Prostate gland (tissue), 2 donors: ENCODE measurements at regions not wholly inside any gene's neighbourhood (a gene's known extent, or its start where the extent isn't known, plus 50 kb on each side); places are given as distances from the start of the nearest gene placed in this dataset.
"Not testable (repeated sequence)": the region's sequence is repeated elsewhere in the genome, so short reads cannot be mapped to it uniquely, and the experiment has no call there.

Experiments
- DNase-seq: peaks from one replicate; pipeline ENCODE4 v3.0.0-alpha.2; 2019; ENCODE audit warnings: low spot score
- H3K27ac ChIP-seq, 2 donors: fragments of 200-600 bp; sonication (generic); 2 replicates each; pipeline ENCODE4 v1.5.1; 2017 to 2019
- H3K27me3 ChIP-seq: fragments of 200-600 bp; sonication (generic); replicated peaks from 2 replicates; pipeline ENCODE4 v1.5.1; 2019; ENCODE audit not compliant: insufficient read depth
- H3K36me3 ChIP-seq, 2 donors: fragments of 200-600 bp; sonication (generic); 1 replicate in 1 of 2; 2 replicates in 1 of 2; pipeline versions ENCODE4 v1.5.1 to v1.8.1; 2017 to 2019
- H3K4me1 ChIP-seq: fragments of 200-600 bp; sonication (generic); replicated peaks from 2 replicates; pipeline ENCODE4 v1.5.1; 2019
- H3K4me3 ChIP-seq, 2 donors: fragments of 200-600 bp; sonication (generic); 2 replicates each; pipeline ENCODE4 v1.5.1; 2017 to 2019
- H3K9me3 ChIP-seq: fragments of 200-600 bp; sonication (generic); 2 replicates; pipeline ENCODE4 v1.5.1; 2017
- CTCF ChIP-seq, 4 experiments: fragments of 200-600 bp in 2 of 4; fragments of 450-650 bp in 2 of 4; sonication (generic) in 2 of 4; IDR thresholded peaks; 1 replicate in 3 of 4; 2 replicates in 1 of 4; pipeline ENCODE4 v1.5.1; 2016 to 2019; ENCODE audit warnings: antibody characterized with exemption in 4 of 4, mild to moderate bottlenecking in 2 of 4, moderate library complexity in 2 of 4
- POLR2A ChIP-seq: fragments of 450-650 bp; IDR thresholded peaks from one replicate; pipeline ENCODE4 v1.6.1; 2016; ENCODE audit warnings: antibody characterized with exemption, mild to moderate bottlenecking
- POLR2AphosphoS5 ChIP-seq: sonication (generic); formaldehyde crosslinking; IDR thresholded peaks from one replicate; pipeline ENCODE4 v1.6.1; 2017; ENCODE audit warnings: antibody characterized with exemption
- WGBS: methylation state at CpG from one replicate; pipeline ENCODE4 v1.1.5; 2018; 5-methylcytosine and 5-hydroxymethylcytosine counted together
- intact Hi-C: fragments of 100-400 bp; cut with DNase I; formaldehyde crosslinking; loops from one replicate; pipeline ENCODE4 v1.14.2; 2022

GRCh38 chr6:90676516-90677300 is 89.8 kb upstream of the MAP3K7 start:
- TF ChIP-seq POLR2A (no peak), POLR2AphosphoS5 (no peak), CTCF (IDR thresholded peaks at IDR 0.05) (no peak)
- H3K4me3 ChIP-seq: no peak overlapping the region
- no peak overlapping the region for H3K27ac ChIP-seq
- H3K27me3 ChIP-seq: no peaks in the 10 kb centered on the region
- DNase-seq: no peak
- 85% methylated on average over 7 of the region's 7 CpGs for WGBS
- intact Hi-C loops: no loop called here
- H3K4me1 ChIP-seq: no peaks in the 10 kb centered on the region
- H3K36me3 ChIP-seq: no peaks in the 10 kb centered on the region
- H3K9me3 ChIP-seq: no peaks in the 10 kb centered on the region

- H3K4me3 ChIP-seq, H3K36me3 ChIP-seq, H3K4me1 ChIP-seq, intact Hi-C loops, H3K9me3 ChIP-seq, DNase-seq, H3K27me3 ChIP-seq, H3K27ac ChIP-seq: not testable (repeated sequence)
- 84% methylated on average over 7 of the region's 8 CpGs for WGBS
These were observed 88.2 kb upstream of the MAP3K7 start for GRCh38 chr6:90675107-90675506.

- H3K4me1 ChIP-seq, H3K36me3 ChIP-seq, H3K27ac ChIP-seq, H3K4me3 ChIP-seq, DNase-seq, H3K9me3 ChIP-seq, intact Hi-C loops, H3K27me3 ChIP-seq: not testable (repeated sequence)
- WGBS: 88% methylated on average over 9 of the region's 9 CpGs
These were observed 87.2 kb upstream of the MAP3K7 start for GRCh38 chr6:90674077-90674476.

DNA sequence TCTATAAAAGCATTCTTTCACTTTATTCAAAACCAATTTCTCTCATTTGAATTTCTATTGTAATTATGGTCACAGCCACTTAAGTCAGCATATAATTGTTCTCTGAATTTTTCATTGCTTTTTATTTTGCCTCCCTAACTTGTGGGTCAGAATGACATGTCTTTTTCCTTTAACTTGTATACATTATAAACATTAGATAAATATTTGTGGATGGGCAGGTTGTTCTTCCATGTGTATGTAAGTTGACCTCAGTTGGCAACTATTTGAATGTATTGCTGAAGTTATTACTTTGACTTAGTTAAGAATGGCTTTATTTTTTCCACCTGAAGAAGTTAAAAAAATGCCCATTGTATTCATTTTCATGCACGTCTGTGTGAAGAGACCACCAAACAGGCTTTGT is 83.0 kb upstream of the MAP3K7 start:
- Histone ChIP-seq H3K27ac (no peak overlapping the region), H3K9me3 (no peaks in the 10 kb centered on the region), H3K4me1 (no peaks in the 10 kb centered on the region), H3K4me3 (no peak overlapping the region), H3K36me3 (no peaks in the 10 kb centered on the region), H3K27me3 (no peaks in the 10 kb centered on the region)
- intact Hi-C loops: no loop called here
- WGBS: 36% methylated on average over 1 of the region's 1 CpG
- no peak for DNase-seq
- TF ChIP-seq CTCF (IDR thresholded peaks at IDR 0.05): no peak
- TF ChIP-seq POLR2A: no peak
- no peak for TF ChIP-seq POLR2AphosphoS5

DNA sequence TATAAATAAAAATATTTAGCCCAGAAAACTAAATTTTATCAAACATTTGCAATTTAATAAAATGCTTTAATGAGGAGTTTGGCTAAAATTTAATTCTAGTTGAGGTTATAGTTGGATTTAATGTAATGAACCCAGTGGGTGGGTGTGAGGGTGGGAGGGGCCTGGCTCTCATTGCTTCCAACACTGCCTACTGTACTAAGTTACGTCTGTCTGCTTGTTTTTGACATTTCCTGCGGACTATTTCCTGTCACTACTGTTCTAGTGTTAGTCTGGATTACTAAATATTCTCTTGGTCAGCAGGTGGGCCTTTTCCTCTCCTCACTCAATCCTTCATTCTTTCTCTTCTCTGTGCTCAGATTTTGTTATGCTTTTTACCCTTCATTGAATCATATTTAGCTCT is 82.5 kb upstream of the MAP3K7 start:
- intact Hi-C loops: no loop called here
- no peaks in the 10 kb centered on the region for H3K36me3 ChIP-seq
- no peak for DNase-seq
- H3K4me1 ChIP-seq: no peaks in the 10 kb centered on the region
- H3K4me3 ChIP-seq: no peak overlapping the region
- no peaks in the 10 kb centered on the region for H3K9me3 ChIP-seq
- H3K27ac ChIP-seq: no peak overlapping the region
- H3K27me3 ChIP-seq: no peaks in the 10 kb centered on the region
- TF ChIP-seq POLR2AphosphoS5 (no peak), CTCF (IDR thresholded peaks at IDR 0.05) (no peak), POLR2A (no peak)
- WGBS: 63% methylated on average over 2 of the region's 2 CpGs

DNA sequence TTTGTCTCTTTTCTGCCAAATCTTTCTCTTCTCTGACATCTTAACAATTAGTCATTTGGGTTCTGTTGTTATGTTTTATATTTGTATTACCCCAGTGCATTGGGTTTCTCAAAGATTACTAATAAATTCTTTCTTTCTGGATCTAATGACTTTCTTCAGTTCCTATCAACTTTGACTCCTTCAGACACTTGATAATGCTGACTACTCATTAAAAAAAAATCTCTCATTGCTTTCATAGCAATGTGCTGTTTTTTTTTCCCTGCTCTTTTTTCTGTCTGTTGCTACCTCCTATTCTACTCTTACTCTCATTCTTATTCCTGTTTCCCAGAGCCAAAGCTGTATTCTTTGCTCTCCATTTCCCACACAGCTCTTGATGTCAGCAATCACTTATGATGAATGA is 81.3 kb upstream of the MAP3K7 start:
- Histone ChIP-seq H3K27ac (no peak overlapping the region), H3K4me1 (no peaks in the 10 kb centered on the region), H3K4me3 (no peak overlapping the region), H3K27me3 (no peaks in the 10 kb centered on the region), H3K9me3 (no peaks in the 10 kb centered on the region), H3K36me3 (no peaks in the 10 kb centered on the region)
- DNase-seq: no peak
- TF ChIP-seq POLR2A (no peak), CTCF (IDR thresholded peaks at IDR 0.05) (no peak), POLR2AphosphoS5 (no peak)
- intact Hi-C loops: no loop called here
